Breast epithelium (tissue), 3 donors: ENCODE measurements at regions not wholly inside any gene's neighbourhood (a gene's known extent, or its start where the extent isn't known, plus 50 kb on each side); places are given as distances from the start of the nearest gene placed in this dataset.

Experiments used
- CTCF ChIP-seq, 3 donors: fragments of 450-650 bp; IDR thresholded peaks; one replicate each; pipeline ENCODE4 v1.5.1; 2016 to 2017; ENCODE audit warnings: antibody characterized with exemption in 3 of 3, mild to moderate bottlenecking in 3 of 3, moderate library complexity in 3 of 3
- POLR2A ChIP-seq: fragments of 450-650 bp; IDR thresholded peaks from one replicate; pipeline ENCODE4 v1.6.1; 2016; ENCODE audit warnings: antibody characterized with exemption, mild to moderate bottlenecking, moderate library complexity

GRCh38 chr5:103624675-103625074 lies 62.1 kb upstream of the NUDT12 start:
- no peak for TF ChIP-seq POLR2A
- no peak for TF ChIP-seq CTCF (IDR thresholded peaks at IDR 0.05)
